Testis (tissue), 2 donors: ENCODE measurements at regions not wholly inside any gene's neighbourhood (a gene's known extent, or its start where the extent isn't known, plus 50 kb on each side); places are given as distances from the start of the nearest gene placed in this dataset.

Experiments used
- CTCF ChIP-seq, 3 experiments: fragments of 450-650 bp in 2 of 3; fragments of 200-600 bp in 1 of 3; sonication (generic) in 1 of 3; IDR thresholded peaks; one replicate each; pipeline ENCODE4 v1.5.1; 2016 to 2019; ENCODE audit warnings: antibody characterized with exemption in 3 of 3, mild to moderate bottlenecking in 2 of 3, moderate library complexity in 1 of 3
- POLR2A ChIP-seq: fragments of 450-650 bp; IDR thresholded peaks from one replicate; pipeline ENCODE4 v1.6.1; 2017; ENCODE audit warnings: antibody characterized with exemption, mild to moderate bottlenecking, moderate library complexity

- no peak for TF ChIP-seq CTCF (IDR thresholded peaks at IDR 0.05)
- TF ChIP-seq POLR2A = no peak
Observed at GRCh38 chr20:16641511-16642023, 68.3 kb upstream of the KIF16B start.
